CD4-positive, alpha-beta T cell treated with Interleukin-17A for 1 hour (primary cell): ENCODE measurements at regions not wholly inside any gene's neighbourhood (a gene's known extent, or its start where the extent isn't known, plus 50 kb on each side); places are given as distances from the start of the nearest gene placed in this dataset.
"Not testable (repeated sequence)": the region's sequence is repeated elsewhere in the genome, so short reads cannot be mapped to it uniquely, and the experiment has no call there.

ENCODE experiments used
- DNase-seq: peaks from one replicate; pipeline ENCODE4 v3.0.0-alpha.2; 2020

DNA sequence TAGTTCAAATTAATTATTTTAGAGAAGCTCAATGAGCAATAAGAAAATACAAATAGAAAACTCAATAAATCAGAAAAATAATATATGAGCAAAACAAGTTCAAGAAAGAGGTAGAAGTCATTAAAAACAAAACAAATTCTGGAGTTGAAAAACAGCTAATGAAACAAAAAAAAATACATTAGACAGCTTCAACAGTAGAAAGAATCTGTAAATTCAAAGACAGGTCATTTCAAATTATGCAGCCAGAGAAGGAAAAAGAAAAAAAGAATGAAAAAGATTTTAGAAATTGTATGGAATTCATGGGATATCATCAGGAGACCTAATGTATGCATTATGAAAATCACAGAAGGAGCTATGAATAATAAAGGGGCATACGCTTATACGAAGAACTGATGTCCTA lies 795.3 kb upstream of the ADGRB3 start:
- DNase-seq = no peak

DNA sequence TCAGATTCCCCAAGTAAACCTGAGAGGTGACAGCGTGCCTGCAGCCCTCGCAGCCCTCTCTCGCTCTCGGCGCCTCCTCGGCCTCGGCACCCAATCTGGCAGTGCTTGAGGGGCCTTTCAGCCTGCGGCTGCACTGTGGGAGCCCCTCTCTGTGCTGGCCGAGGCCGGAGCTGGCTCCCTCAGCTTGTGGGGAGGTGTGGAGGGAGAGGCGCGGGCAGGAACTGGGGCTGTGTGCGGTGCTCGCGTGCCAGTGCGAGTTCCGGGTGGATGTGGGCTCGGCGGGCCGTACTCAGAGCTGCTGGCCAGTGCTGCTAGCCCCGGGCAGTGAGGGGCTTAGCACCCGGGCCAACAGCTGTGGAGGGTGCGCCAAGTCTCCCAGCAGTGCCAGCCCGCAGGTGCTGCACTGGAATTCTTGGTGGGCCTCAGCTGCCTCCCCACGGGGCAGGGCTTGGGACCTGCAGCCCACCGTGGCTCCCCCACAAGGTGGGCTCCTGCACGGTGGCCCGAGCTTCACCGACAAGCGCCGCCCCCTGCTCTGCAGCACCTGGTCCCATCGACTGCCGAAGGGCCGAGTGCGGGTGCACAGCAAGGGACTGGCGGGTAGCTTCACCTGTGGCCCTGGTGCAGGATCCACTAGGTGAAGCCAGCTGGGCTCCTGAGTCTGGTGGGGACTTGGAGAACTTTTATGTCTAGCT lies 809.7 kb upstream of the ADGRB3 start:
- DNase-seq = no peak

DNA sequence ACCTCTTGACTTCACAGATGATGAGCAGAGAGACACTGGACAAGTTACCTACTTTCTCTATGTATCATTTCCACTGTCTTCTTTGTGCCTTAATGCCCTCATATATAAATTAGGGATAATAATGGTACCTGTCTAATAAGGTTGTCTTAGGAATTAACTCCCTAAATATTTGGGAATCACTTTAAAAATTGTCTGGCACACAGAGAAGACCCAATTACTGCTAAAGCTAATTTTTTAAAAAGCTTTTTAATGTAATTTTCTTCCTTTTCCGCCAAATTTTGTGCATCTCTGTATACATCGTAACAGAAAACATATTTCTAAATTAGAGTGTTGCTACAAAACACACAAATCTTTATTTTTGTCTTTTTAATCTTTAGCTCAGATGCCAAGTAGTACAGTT lies 816.8 kb upstream of the ADGRB3 start:
- DNase-seq = no peak

DNA sequence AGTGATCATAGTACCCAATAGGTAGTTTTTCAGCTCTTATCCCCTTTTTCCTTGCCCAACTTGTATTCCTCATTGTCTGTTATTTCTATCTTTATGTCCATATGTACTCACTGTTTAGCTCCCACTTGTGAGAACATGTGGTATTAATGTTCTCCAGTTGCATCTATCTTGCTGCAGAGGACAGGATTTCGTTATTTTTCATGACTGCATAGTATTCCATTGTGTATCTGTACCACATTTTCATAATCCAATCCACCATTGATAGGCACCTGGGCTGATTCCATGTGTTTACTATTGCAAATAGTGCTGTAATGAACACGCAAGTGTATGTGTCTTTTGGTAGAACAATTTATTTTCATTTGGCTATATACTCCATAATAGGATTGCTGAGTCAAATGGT lies 819.5 kb upstream of the ADGRB3 start:
- no peak for DNase-seq

DNA sequence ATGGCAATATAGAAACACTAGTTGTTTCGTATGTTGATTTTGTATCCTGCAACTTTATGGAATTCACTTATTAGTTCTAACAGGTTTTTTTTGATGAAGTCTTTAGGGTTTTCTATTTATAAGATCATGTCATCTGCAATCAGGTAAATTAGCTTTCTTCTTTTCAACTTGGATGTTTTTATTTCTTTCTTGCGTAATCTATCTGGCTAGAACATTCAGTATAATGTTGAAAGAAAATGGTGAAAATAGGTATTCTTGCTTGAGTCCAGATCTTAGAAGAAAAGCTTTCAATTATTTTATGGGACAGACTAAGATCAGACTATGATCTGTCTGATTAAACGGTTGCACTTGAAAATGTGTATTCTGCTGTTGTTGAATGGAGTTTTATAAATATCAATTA lies 820.8 kb upstream of the ADGRB3 start:
- DNase-seq = no peak

DNA sequence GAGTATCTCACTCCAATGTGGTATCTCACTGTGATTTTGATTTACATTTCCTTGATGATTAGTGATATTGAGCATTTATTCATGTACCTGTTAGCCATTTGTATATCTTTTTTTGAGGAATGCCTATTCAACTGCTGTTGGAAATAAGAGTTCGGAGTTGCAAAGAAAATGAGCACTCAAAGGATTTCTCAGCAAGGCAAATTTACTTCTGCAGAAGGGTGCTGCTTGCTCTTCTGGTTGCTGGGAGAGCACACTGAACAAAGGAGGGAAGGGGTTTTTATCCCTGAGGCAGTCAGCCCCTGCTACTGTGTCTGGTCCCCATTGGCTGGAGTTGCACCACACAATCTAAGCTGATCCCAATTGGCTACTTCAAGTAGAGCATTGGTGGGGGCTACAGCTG lies 822.4 kb upstream of the ADGRB3 start:
- DNase-seq = no peak

- no peak for DNase-seq
Measured at GRCh38 chr6:67812125-67812524, 823.0 kb upstream of the ADGRB3 start.

DNA sequence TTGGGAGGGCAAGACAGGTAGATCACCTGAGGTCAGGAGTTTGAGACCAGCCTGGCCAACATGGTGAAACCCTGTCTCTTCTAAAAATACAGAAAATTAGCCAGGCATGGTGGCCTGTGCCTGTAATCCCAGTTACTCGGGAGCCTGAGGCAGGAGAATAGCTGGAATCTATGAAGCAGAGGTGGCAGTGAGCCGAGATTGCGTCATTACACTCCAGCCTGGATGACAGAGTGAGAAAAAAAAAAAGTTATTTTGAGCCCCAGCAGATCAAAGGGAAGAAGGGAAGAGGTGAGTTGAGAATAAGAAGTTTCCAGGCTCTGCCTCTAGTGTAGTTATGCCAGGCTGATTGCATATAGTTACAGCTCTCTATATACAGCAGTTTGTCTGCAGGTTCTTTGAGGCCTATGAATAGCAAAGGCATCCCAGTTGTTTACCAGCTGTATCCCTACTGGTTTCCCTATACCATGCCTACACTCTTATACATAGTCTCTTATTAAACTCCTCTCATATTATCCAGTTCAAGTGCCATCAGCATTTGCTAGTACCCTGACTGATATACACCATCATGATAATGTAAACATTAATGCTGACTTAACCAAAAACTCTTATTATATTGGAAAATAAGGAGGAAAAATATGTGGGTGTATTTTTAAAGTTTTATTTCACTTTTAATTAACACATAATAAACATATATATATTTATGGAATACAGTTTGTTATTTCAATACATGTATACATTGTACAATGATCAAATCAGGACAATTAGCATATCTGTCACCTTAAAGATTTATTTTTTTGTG lies 823.6 kb upstream of the ADGRB3 start:
- DNase-seq = no peak

DNA sequence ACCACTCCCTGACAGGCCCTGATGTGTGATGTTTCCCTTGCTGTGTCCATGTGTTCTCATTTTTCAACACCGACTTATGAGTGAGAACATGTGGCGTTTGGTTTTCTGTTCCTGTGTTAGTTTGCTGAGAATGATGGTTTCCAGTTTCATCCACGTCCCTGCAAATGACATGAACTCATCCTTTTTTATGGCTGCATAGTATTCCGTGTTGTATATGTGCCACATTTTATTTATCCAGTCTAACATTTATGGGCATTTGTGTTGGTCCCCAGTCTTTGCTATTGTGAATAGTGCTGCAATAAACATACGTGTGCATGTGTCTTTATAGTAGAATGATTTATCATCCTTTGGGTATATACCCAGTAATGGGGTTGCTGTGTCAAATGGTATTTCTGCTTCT lies 830.3 kb upstream of the ADGRB3 start:
- DNase-seq = not testable (repeated sequence)

DNA sequence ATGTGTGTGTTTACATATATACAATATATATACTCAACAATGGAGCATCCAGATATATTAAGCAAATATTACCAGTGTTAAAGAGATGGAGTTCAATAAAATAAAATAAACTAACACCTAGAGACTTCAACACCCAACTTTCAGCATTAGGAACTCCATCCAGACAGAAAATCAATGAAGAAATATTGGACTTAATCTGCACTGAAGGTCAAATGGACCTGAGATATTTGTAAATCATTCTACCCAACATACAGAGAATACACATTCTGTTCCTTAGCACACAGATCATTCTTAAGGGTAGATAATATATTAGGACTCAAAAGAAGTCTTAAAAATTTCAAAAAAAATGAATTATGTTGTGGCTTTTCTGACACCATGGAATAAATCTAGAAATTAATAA lies 832.3 kb upstream of the ADGRB3 start:
- DNase-seq = no peak

DNA sequence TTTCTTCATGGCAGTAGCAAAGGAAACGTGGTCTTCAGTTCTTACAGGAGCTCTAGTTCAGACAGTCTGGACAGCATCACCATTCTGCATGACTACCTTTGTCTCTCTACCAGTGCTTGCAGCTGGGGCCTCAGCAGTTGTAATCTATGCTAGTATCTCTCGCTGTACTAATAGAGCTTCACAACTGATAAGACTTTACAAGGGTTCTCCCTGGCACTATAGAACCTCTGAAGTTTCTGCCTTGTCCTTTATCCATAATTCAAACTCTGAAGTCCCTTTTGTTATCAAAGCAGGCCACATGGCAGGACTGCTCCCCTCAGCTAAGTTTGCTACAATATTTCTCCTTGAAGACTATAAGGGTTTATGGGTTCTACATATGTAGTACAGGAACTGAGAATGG lies 842.1 kb upstream of the ADGRB3 start:
- no peak for DNase-seq

GRCh38 chr6:67790569-67790968 lies 844.5 kb upstream of the ADGRB3 start:
- no peak for DNase-seq

- not testable (repeated sequence) for DNase-seq
Measured at GRCh38 chr6:67787119-67787518, 848.0 kb upstream of the ADGRB3 start.

DNA sequence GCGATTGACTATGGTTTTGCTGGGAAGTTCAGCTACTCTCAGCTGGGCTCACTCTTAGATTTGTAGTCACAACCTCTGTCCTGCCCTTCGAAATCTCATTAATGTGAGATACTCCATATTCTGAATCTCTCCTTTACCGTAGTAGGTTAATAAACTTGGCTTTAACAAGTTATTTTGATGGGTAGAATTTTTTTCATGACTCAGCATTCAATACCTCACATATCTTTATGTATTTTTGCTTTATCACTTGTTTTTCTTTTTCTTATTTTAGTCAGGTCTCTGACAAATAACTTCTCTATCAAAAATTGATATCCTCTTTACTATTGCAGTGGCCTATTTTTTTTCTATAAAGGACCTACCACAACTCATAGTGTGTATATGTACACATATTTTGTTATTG lies 855.2 kb upstream of the ADGRB3 start:
- DNase-seq = no peak

- DNase-seq = no peak
Measured at GRCh38 chr6:67775333-67775732, 859.7 kb upstream of the ADGRB3 start.

- DNase-seq = no peak
Measured at GRCh38 chr6:67768972-67769371, 866.1 kb upstream of the ADGRB3 start.

DNA sequence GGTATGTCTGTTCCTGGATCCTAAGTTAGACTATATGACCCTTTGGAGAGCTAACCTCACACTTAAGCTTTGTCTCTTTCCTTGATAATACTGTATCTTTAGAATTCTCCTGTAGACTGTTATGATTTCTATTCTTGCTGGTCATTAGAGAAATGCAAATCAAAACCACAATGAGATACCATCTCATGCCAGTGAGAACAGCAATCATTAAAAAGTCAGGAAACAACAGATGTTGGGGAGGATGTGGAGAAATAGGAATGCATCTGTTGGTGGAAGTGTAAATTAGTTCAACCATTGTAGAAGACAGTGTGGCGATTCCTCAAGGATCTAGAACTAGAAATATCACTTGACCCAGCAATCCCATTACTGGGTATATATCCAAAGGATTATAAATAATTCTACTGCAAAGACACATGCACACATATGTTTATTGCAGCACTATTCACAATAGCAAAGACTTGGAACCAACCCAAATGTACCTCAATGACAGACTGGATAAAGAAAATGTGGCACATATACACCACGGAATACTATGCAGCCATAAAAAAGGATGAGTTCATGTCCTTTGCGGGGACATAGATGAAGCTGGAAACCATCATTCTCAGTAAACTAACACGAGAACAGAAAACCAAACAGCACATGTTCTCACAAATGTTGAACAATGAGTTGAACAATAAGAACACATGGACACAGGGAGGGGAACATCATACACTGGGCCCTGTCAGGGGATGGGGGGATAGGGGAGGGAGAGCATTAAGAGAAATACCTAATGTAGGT lies 867.8 kb upstream of the ADGRB3 start:
- DNase-seq = not testable (repeated sequence)

DNA sequence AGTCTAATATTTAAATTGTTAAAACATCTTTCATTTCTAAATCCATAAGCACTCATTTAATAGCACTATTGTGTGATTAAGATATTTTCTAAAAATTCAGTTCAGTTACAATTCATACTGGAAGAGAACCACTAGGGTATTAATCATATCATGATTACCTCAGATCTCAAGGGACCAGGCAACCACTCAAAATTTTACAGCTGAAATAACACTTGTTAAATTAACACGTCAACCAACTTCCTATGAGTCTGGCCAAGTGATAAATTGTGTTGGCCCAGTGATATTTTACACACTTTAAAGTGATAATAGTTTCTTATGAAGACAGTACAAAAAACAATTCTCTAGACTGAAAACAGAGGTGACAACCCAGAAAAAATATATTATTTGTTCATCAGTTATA lies 869.0 kb upstream of the ADGRB3 start:
- DNase-seq = no peak

- no peak for DNase-seq
Measured at GRCh38 chr6:67759001-67759400, 876.1 kb upstream of the ADGRB3 start.

- no peak for DNase-seq
Measured at GRCh38 chr6:67757465-67758033, 877.5 kb upstream of the ADGRB3 start.

DNA sequence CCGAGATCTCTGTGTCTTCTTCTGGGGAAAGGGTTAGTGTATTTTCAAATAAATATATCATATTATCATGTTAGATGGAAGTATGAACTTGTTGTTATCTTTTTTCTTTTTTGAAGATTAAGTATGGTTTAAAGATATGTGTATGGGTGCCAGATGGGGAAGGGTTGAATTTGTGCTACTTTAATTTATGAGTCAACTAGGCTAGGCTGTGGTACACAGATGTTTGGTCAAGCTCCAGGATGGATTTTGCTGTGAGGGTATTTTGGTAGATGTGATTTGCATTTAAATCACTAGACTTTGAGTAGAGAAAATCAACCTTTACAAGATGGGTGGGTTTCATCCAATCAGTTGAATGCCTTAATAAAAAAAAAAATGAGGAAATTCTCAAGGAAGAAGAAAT lies 886.6 kb upstream of the ADGRB3 start:
- no peak for DNase-seq

- DNase-seq = no peak
Measured at GRCh38 chr6:67736816-67737215, 898.3 kb upstream of the ADGRB3 start.

DNA sequence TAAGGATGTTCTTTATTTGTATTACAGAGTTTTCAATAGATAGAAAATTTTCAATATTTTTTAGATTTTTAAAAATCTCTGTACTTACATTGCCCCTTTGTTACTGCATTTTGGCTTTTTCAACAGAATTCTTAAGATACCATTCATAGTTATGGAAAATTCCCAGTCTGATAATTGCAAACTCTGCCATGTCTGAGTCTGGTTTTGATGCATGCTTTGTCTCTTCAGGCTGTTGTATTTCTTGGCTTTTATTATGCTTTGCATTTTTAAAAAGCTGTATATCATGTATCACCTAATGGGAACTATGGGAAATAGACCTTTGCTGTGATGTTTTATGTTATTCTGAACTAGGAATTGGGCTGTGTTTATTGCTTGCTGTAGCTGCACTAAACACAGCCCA lies 898.9 kb upstream of the ADGRB3 start:
- no peak for DNase-seq

GRCh38 chr6:67735623-67736022 lies 899.5 kb upstream of the ADGRB3 start:
- no peak for DNase-seq
